H1 (cell line): ENCODE measurements at regions not wholly inside any gene's neighbourhood (a gene's known extent, or its start where the extent isn't known, plus 50 kb on each side); places are given as distances from the start of the nearest gene placed in this dataset.

Source experiments
- CTCF ChIA-PET: fragments of 300-600 bp; sonication (Branson Sonifier 250); formaldehyde crosslinking; loops from one replicate; lab custom pipeline; 2021; ENCODE audit not compliant: partially characterized antibody; lab: Charles Lee
- POLR2A ChIA-PET: fragments of 300-600 bp; sonication (Branson Sonifier 250); formaldehyde crosslinking; loops from one replicate; lab custom pipeline; 2021; ENCODE audit warnings: inconsistent platforms; ENCODE audit not compliant: partially characterized antibody; lab: Charles Lee
- DNase-seq, 2 experiments: peaks; one replicate each; pipeline versions ENCODE4 v3.0.0 to v3.0.0-alpha.2; 2010 to 2022; ENCODE audit warnings: low spot score in 2 of 2, low read depth in 1 of 2, mixed read lengths in 1 of 2
- FAIRE-seq: peaks from 2 replicates; lab custom pipeline; 2011; peaks lifted over from hg19 to GRCh38; lab: Jason Lieb, UNC
- H2AFZ ChIP-seq: 2 replicates; pipeline ENCODE4 v1.8.1; 2012; ENCODE audit warnings: low read length, inconsistent platforms
- H2AK5ac ChIP-seq: 2 replicates; pipeline ENCODE4 v1.6.1; 2013; ENCODE audit warnings: low read depth, low read length
- H2BK120ac ChIP-seq: replicated peaks from 2 replicates; pipeline ENCODE3; 2013; ENCODE audit warnings: low read depth, low read length, inconsistent platforms
- H2BK12ac ChIP-seq: 2 replicates; pipeline ENCODE4 v1.6.1; 2013; ENCODE audit warnings: low read depth, low read length
- H2BK15ac ChIP-seq: 2 replicates; pipeline ENCODE4 v1.6.1; 2013; ENCODE audit warnings: low read length
- H2BK20ac ChIP-seq: 2 replicates; pipeline ENCODE4 v1.6.1; 2013; ENCODE audit warnings: low read length
- H2BK5ac ChIP-seq: 2 replicates; pipeline ENCODE4 v1.6.1; 2013; ENCODE audit warnings: low read depth, low read length
- H3K14ac ChIP-seq: 2 replicates; pipeline ENCODE4 v1.6.1; 2013; ENCODE audit warnings: inconsistent platforms; ENCODE audit not compliant: insufficient read length
- H3K18ac ChIP-seq: 2 replicates; pipeline ENCODE4 v1.6.1; 2013; ENCODE audit warnings: low read length; ENCODE audit errors: extremely low read depth
- H3K23ac ChIP-seq: 2 replicates; pipeline ENCODE4 v1.6.1; 2013; ENCODE audit warnings: inconsistent platforms; ENCODE audit not compliant: insufficient read length
- H3K23me2 ChIP-seq: 2 replicates; pipeline ENCODE4 v1.6.1; 2013; ENCODE audit warnings: low read depth, low read length
- H3K27ac ChIP-seq: 2 replicates; pipeline ENCODE4 v1.6.1; 2011; ENCODE audit warnings: low read depth, low read length, inconsistent platforms
- H3K27me3 ChIP-seq, 4 experiments: replicated peaks in 1 of 4; 1 replicate in 1 of 4; 2 replicates in 3 of 4; pipeline versions ENCODE4 v1.6.1 to v1.8.1; 2011 to 2013; ENCODE audit warnings: low read length in 3 of 4, mild to moderate bottlenecking in 3 of 4, inconsistent platforms in 2 of 4, mixed read lengths in 2 of 4, moderate library complexity in 1 of 4; ENCODE audit not compliant: control insufficient read depth in 3 of 4, insufficient read depth in 3 of 4; ENCODE audit errors: extremely low read depth in 1 of 4
- H3K36me3 ChIP-seq, 4 experiments: 2 replicates each; pipeline versions ENCODE4 v1.6.1 to v1.8.1; 2011 to 2013; ENCODE audit warnings: mild to moderate bottlenecking in 4 of 4, low read length in 3 of 4, moderate library complexity in 2 of 4, control low read depth in 1 of 4, inconsistent platforms in 1 of 4; ENCODE audit not compliant: insufficient read depth in 4 of 4, control insufficient read depth in 2 of 4
- H3K4ac ChIP-seq: replicated peaks from 2 replicates; pipeline ENCODE3; 2013; ENCODE audit warnings: low read length, low read depth, mixed read lengths, inconsistent platforms; ENCODE audit not compliant: insufficient read length
- H3K4me1 ChIP-seq, 4 experiments: replicated peaks in 1 of 4; 1 replicate in 1 of 4; 2 replicates in 3 of 4; pipeline versions ENCODE4 v1.6.1 to v1.8.1; 2011 to 2013; ENCODE audit warnings: low read length in 3 of 4, inconsistent platforms in 2 of 4, mixed read lengths in 1 of 4; ENCODE audit not compliant: insufficient read depth in 4 of 4, control insufficient read depth in 3 of 4
- H3K4me2 ChIP-seq, 2 experiments: 2 replicates each; pipeline versions ENCODE4 v1.6.1 to v1.8.1; 2011 to 2013; ENCODE audit warnings: low read depth in 2 of 2, low read length in 2 of 2, control low read depth in 1 of 2, inconsistent platforms in 1 of 2, mild to moderate bottlenecking in 1 of 2; ENCODE audit not compliant: insufficient read depth in 1 of 2
- H3K4me3 ChIP-seq, 4 experiments: fragments of 200-600, 300-600 bp in 1 of 4; sonication (generic), shearing (Covaris generic), sonication (Bioruptor Twin) in 1 of 4; 2 replicates each; pipeline versions ENCODE4 v1.5.1 to v1.8.1; 2011 to 2016; ENCODE audit warnings: low read length in 4 of 4, low read depth in 3 of 4, control low read depth in 2 of 4, inconsistent platforms in 2 of 4, mild to moderate bottlenecking in 2 of 4, mixed read lengths in 1 of 4, moderate library complexity in 1 of 4; ENCODE audit not compliant: insufficient read depth in 2 of 4; ENCODE audit errors: extremely low read depth in 1 of 4
- H3K56ac ChIP-seq: replicated peaks from 2 replicates; pipeline ENCODE3; 2013; ENCODE audit warnings: low read depth, mild to moderate bottlenecking, mixed read lengths, low read length, inconsistent platforms; ENCODE audit not compliant: insufficient read length
- H3K79me1 ChIP-seq: 2 replicates; pipeline ENCODE4 v1.6.1; 2013; ENCODE audit warnings: low read depth, low read length, control low read depth
- H3K79me2 ChIP-seq, 2 experiments: 2 replicates each; pipeline versions ENCODE4 v1.6.1 to v1.8.1; 2012 to 2013; ENCODE audit warnings: low read length in 2 of 2, mild to moderate bottlenecking in 2 of 2, inconsistent platforms in 1 of 2; ENCODE audit not compliant: insufficient read depth in 2 of 2, control insufficient read depth in 1 of 2
- H3K9ac ChIP-seq, 4 experiments: replicated peaks in 1 of 4; 1 replicate in 1 of 4; 2 replicates in 3 of 4; pipeline versions ENCODE4 v1.6.1 to v1.8.1; 2011 to 2013; ENCODE audit warnings: low read depth in 3 of 4, low read length in 3 of 4, control low read depth in 2 of 4, mild to moderate bottlenecking in 2 of 4, moderate library complexity in 2 of 4, inconsistent platforms in 1 of 4; ENCODE audit errors: extremely low read depth in 1 of 4
- H3K9me3 ChIP-seq, 2 experiments: 2 replicates each; pipeline versions ENCODE4 v1.6.1 to v1.8.1; 2012 to 2013; ENCODE audit warnings: mild to moderate bottlenecking in 2 of 2, moderate library complexity in 2 of 2, control low read depth in 1 of 2, inconsistent platforms in 1 of 2, low read depth in 1 of 2, low read length in 1 of 2, mixed read lengths in 1 of 2; ENCODE audit not compliant: insufficient read depth in 2 of 2
- H4K20me1 ChIP-seq, 2 experiments: replicated peaks in 1 of 2; 2 replicates each; pipeline versions ENCODE3 to v1.8.1; 2011 to 2013; ENCODE audit warnings: inconsistent platforms in 2 of 2, low read length in 2 of 2, mild to moderate bottlenecking in 1 of 2; ENCODE audit not compliant: insufficient read depth in 2 of 2, control insufficient read depth in 1 of 2
- H4K5ac ChIP-seq: 2 replicates; pipeline ENCODE4 v1.6.1; 2013; ENCODE audit warnings: low read length, low read depth, mixed read lengths, inconsistent platforms; ENCODE audit not compliant: insufficient read length
- H4K8ac ChIP-seq: 2 replicates; pipeline ENCODE4 v1.8.0; 2013; ENCODE audit warnings: mild to moderate bottlenecking, moderate library complexity, low read length, inconsistent platforms; ENCODE audit not compliant: insufficient read depth; ENCODE audit errors: extremely low read depth
- H4K91ac ChIP-seq: replicated peaks from 2 replicates; pipeline ENCODE3; 2013; ENCODE audit warnings: low read length, mixed read lengths, inconsistent platforms; ENCODE audit not compliant: insufficient read length
- CBX8 ChIP-seq: fragments of 300-800, 300-1000 bp; sonication (generic); IDR thresholded peaks from 2 replicates; pipeline ENCODE4 v1.7.1; 2016; ENCODE audit warnings: low read depth, low read length, borderline replicate concordance
- KDM4A ChIP-seq: IDR thresholded peaks from one replicate; pipeline ENCODE4 v1.7.1; 2012; ENCODE audit warnings: low read depth, mild to moderate bottlenecking, moderate library complexity, low read length, inconsistent platforms; ENCODE audit not compliant: severe bottlenecking
- SAP30 ChIP-seq: fragments of 300-600 bp; sonication (generic); IDR thresholded peaks from 2 replicates; pipeline ENCODE4 v1.7.1; 2012; ENCODE audit warnings: low read length, moderate library complexity, mild to moderate bottlenecking, inconsistent platforms; ENCODE audit not compliant: insufficient read depth, insufficient replicate concordance
- TAF7 ChIP-seq: optimal IDR thresholded peaks from 2 replicates; pipeline ENCODE3; 2011; ENCODE audit warnings: low read depth, mild to moderate bottlenecking, inconsistent platforms, low read length, moderate library complexity, borderline replicate concordance

GRCh38 chr12:94033784-94034183, 114.6 kb upstream of the PLXNC1 start:
- no peak overlapping the region for H2BK12ac ChIP-seq
- TF ChIP-seq KDM4A: no peak
- TF ChIP-seq TAF7: no peak
- no peak for TF ChIP-seq CBX8
- no peak for TF ChIP-seq SAP30
- TF ChIP-seq, all 59 proteins: peak for 0
- ChIA-PET CTCF (interaction anchor here (0.6 kb wide), 2 partner anchors 42 to 490 kb away, joined by 3 read pairs; no protein-coding TSS in a partner anchor), POLR2A (no interaction called here)
- DNase-seq (no peak), FAIRE-seq (no peak)
- H3K4me3 ChIP-seq: no peak overlapping the region
- no peak overlapping the region for H2AFZ ChIP-seq
- H4K8ac ChIP-seq: no peak overlapping the region
- H3K23me2 ChIP-seq: no peaks in the 10 kb centered on the region
- H3K27me3 ChIP-seq: no peaks in the 10 kb centered on the region
- no peak overlapping the region for H3K9ac ChIP-seq
- H3K4me2 ChIP-seq: no peak overlapping the region
- no peak overlapping the region for H2BK15ac ChIP-seq
- no peaks in the 10 kb centered on the region for H3K79me2 ChIP-seq
- no peaks in the 10 kb centered on the region for H3K9me3 ChIP-seq
- no peaks in the 10 kb centered on the region for H4K20me1 ChIP-seq
- no peak overlapping the region for H4K5ac ChIP-seq
- no peak overlapping the region for H3K4ac ChIP-seq
- no peaks in the 10 kb centered on the region for H3K4me1 ChIP-seq
- no peaks in the 10 kb centered on the region for H3K79me1 ChIP-seq
- H2AK5ac ChIP-seq: no peak overlapping the region
- no peaks in the 10 kb centered on the region; a peak in 1 of 8 replicates for H3K36me3 ChIP-seq
- H3K14ac ChIP-seq: no peak overlapping the region
- H2BK5ac ChIP-seq: no peak overlapping the region
- H2BK120ac ChIP-seq: no peak overlapping the region
- no peak overlapping the region for H2BK20ac ChIP-seq
- H3K27ac ChIP-seq: no peak overlapping the region
- no peak overlapping the region for H3K56ac ChIP-seq
- no peak overlapping the region for H3K23ac ChIP-seq
- H4K91ac ChIP-seq: no peak overlapping the region
- no peak overlapping the region for H3K18ac ChIP-seq
